Activated T-cell treated with anti-CD3 and anti-CD28 coated beads, Interleukin-2, amount 50 U/mL, for 72 hours (primary cell): ENCODE measurements at regions not wholly inside any gene's neighbourhood (a gene's known extent, or its start where the extent isn't known, plus 50 kb on each side); places are given as distances from the start of the nearest gene placed in this dataset.

Experiments used
- ATAC-seq, 2 donors: fragments of 150-1000 bp; cut with Tn5 transposase; replicated peaks in 1 of 2; 2 replicates each; pipeline ENCODE4 v1.10.0; 2021; ENCODE audit warnings: moderate library complexity in 2 of 2, mild to moderate bottlenecking in 1 of 2
- DNase-seq, 2 donors: peaks; one replicate each; pipeline ENCODE4 v3.0.0; 2021 to 2022; ENCODE audit warnings: mixed read lengths in 1 of 2
- H3K27ac Mint-ChIP-seq: one replicate; pipeline ENCODE4 v1.8.0; 2022; ENCODE audit warnings: mild to moderate bottlenecking, moderate library complexity, mixed read lengths
- H3K27me3 Mint-ChIP-seq: one replicate; pipeline ENCODE4 v1.8.0; 2022; ENCODE audit warnings: low read depth, mixed read lengths
- H3K36me3 Mint-ChIP-seq, 2 donors: one replicate each; pipeline ENCODE4 v1.8.0; 2022; ENCODE audit warnings: mixed read lengths in 2 of 2, mild to moderate bottlenecking in 1 of 2; ENCODE audit not compliant: insufficient read depth in 2 of 2
- H3K4me1 Mint-ChIP-seq: one replicate; pipeline ENCODE4 v1.8.0; 2022; ENCODE audit warnings: low read depth, mixed read lengths
- H3K4me3 Mint-ChIP-seq, 2 donors: one replicate each; pipeline ENCODE4 v1.8.0; 2022; ENCODE audit warnings: mild to moderate bottlenecking in 2 of 2, mixed read lengths in 2 of 2, moderate library complexity in 2 of 2
- H3K9me3 Mint-ChIP-seq, 2 donors: one replicate each; pipeline ENCODE4 v1.8.0; 2022; ENCODE audit warnings: mixed read lengths in 2 of 2

DNA sequence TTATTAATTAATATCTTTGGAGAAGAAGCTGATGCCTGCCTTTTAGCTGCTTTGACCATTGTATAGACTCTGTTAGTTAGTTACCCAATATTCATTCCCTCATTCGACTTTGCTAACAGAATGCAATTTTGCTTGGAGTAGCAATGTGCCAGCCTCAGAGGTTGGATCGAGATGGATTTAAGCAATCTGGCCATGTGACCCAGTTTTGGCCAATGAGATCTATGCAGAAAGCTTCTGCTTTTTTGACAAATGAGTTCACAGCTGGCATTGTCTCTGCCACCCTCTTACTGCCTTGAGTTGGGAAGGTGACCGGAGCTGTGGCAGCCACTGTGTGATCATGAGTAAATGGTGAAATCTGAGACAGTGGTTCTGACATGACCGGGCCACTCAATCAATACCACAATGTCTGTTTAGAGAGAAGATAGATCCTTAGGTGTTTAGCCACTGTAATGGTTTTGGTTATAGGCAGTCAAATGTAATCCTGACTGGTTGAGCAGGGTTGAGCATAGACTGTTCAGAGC is 74.9 kb upstream of the MED13L start:
- Mint-ChIP-seq H3K36me3 (no peaks in the 10 kb centered on the region), H3K4me3 (no peak overlapping the region), H3K4me1 (no peaks in the 10 kb centered on the region), H3K27me3 (no peaks in the 10 kb centered on the region), H3K9me3 (no peaks in the 10 kb centered on the region), H3K27ac (no peak overlapping the region)
- DNase-seq: no peak
- no peak for ATAC-seq

DNA sequence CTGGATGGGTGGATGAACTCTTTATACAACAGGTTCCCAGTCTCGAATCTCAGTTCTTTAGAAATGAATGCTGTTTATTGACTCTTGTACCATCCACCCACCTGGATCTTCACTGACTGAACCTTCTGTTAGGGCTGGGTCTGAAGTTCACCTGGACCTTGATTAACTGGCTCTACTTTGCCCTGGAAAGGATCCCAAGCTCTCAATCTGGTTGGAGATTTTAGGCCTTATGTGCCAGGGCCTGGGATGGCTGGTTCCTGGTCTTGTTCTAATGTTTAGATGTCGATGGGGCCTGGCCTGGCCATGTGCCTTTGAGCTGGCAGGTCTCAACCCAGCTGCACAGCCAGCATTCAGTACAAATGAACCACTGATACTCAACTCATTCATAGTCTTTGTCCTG is 76.5 kb upstream of the MED13L start:
- Mint-ChIP-seq H3K9me3 (no peaks in the 10 kb centered on the region), H3K4me1 (peaks cover 6% of the 10 kb centered on the region), H3K4me3 (no peak overlapping the region), H3K27me3 (no peaks in the 10 kb centered on the region), H3K27ac (no peak overlapping the region), H3K36me3 (no peaks in the 10 kb centered on the region)
- DNase-seq (no peak), ATAC-seq (no peak)

DNA sequence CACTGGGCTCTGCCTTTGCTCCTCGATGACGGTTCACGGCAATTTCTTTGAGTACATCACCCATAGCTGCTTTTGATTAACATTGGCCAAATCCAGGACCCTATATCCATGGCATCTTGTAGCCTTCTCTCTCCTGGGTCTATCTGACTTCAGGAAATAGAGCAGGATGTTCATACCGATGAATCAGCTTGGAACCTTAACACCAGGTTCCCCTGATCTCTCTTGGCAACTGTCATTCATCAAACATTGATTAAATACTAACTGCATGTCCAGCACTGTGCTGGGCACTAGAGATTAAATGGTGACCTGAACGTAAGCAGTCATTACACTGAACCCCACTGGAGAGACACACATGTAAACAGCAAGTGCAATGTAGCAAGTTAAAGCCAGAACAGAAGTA is 77.0 kb upstream of the MED13L start:
- H3K4me3 Mint-ChIP-seq: no peak overlapping the region
- DNase-seq: no peak
- ATAC-seq: no peak
- no peaks in the 10 kb centered on the region for H3K36me3 Mint-ChIP-seq
- H3K9me3 Mint-ChIP-seq: no peaks in the 10 kb centered on the region
- no peaks in the 10 kb centered on the region for H3K27me3 Mint-ChIP-seq
- peaks cover 12% of the 10 kb centered on the region for H3K4me1 Mint-ChIP-seq
- no peak overlapping the region for H3K27ac Mint-ChIP-seq

GRCh38 chr12:116354950-116355783 is 77.7 kb upstream of the MED13L start:
- Mint-ChIP-seq H3K4me1 (peaks cover 16% of the 10 kb centered on the region), H3K36me3 (no peaks in the 10 kb centered on the region), H3K27ac (no peak overlapping the region), H3K27me3 (no peaks in the 10 kb centered on the region), H3K9me3 (no peaks in the 10 kb centered on the region), H3K4me3 (no peak overlapping the region)
- no peak for DNase-seq
- ATAC-seq: no peak

- Mint-ChIP-seq H3K4me1 (peaks cover 27% of the 10 kb centered on the region), H3K27ac (peak overlapping the region; percentile 78), H3K9me3 (no peaks in the 10 kb centered on the region), H3K4me3 (peak overlapping the region; percentile 65 to 66), H3K36me3 (no peaks in the 10 kb centered on the region), H3K27me3 (no peaks in the 10 kb centered on the region)
- ATAC-seq: no peak
- no peak for DNase-seq
Measured at GRCh38 chr12:116358536-116358892, 81.0 kb upstream of the MED13L start.

- Mint-ChIP-seq H3K9me3 (no peaks in the 10 kb centered on the region), H3K27me3 (no peaks in the 10 kb centered on the region), H3K4me1 (peaks cover 27% of the 10 kb centered on the region), H3K4me3 (peak overlapping the region; percentile 65 to 78), H3K36me3 (no peaks in the 10 kb centered on the region), H3K27ac (peak overlapping the region; percentile 78)
- peak; percentile 57 to 69 for DNase-seq
- peak; percentile 85 to 91 for ATAC-seq
Measured at GRCh38 chr12:116358893-116359761, 81.6 kb upstream of the MED13L start.

GRCh38 chr12:116360579-116361413 is 83.3 kb upstream of the MED13L start:
- DNase-seq: peak; percentile 19 to 23
- peak; percentile 52 to 55 for ATAC-seq
- Mint-ChIP-seq H3K4me3 (peak overlapping the region; percentile 60 to 74), H3K27ac (peak overlapping the region; percentile 41), H3K4me1 (peaks cover 27% of the 10 kb centered on the region), H3K9me3 (no peaks in the 10 kb centered on the region), H3K27me3 (no peaks in the 10 kb centered on the region), H3K36me3 (no peaks in the 10 kb centered on the region)

DNA sequence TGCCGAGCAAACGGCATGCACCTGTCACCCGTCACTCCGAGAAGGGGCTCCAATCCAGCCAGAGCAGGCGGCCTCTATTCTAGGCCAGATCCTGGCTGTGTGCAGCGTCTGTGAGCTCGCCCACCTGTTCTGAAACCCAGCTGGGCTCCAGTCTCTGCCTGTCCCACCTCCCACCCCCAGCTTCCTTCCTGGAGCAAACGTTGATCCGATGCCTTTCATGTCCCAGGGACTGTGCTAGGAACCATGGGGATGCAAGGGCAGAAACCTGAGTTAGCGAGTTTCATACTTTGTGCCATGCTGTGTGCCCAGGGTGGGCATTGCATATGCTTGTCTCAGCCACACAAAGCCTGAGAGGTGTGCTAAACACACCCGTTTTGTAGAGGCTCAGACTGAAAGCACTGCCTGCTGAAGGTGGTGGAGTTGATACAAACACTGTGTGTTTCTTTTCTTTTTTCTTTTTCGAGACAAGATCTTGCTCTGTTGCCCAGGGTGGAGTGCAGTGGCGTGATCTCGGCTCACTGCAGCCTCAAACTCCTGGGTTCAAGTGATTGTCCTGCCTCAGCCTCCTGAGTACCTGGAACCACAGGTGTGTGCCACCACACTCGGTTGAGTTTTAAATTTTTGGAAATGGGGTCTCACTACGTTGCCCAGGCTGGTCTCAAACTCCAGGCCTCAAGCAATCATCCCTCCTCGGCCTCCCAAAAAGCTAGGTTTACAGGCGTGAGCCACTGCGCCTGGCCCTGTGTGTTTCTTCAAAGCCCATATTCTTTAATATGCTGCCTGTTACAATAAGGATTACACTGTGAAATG is 84.1 kb upstream of the MED13L start:
- H3K36me3 Mint-ChIP-seq: no peaks in the 10 kb centered on the region
- ATAC-seq (no peak), DNase-seq (no peak)
- H3K9me3 Mint-ChIP-seq: no peaks in the 10 kb centered on the region
- no peak overlapping the region for H3K4me3 Mint-ChIP-seq
- peaks cover 27% of the 10 kb centered on the region for H3K4me1 Mint-ChIP-seq
- H3K27ac Mint-ChIP-seq: no peak overlapping the region
- H3K27me3 Mint-ChIP-seq: no peaks in the 10 kb centered on the region

GRCh38 chr12:116365114-116365513 is 87.6 kb upstream of the MED13L start:
- no peak overlapping the region for H3K27ac Mint-ChIP-seq
- no peak overlapping the region for H3K4me3 Mint-ChIP-seq
- H3K36me3 Mint-ChIP-seq: no peaks in the 10 kb centered on the region
- peaks cover 11% of the 10 kb centered on the region for H3K4me1 Mint-ChIP-seq
- ATAC-seq: no peak
- no peak for DNase-seq
- no peaks in the 10 kb centered on the region for H3K27me3 Mint-ChIP-seq
- H3K9me3 Mint-ChIP-seq: peaks cover 0 to 2% of the 10 kb centered on the region in 2 donors

DNA sequence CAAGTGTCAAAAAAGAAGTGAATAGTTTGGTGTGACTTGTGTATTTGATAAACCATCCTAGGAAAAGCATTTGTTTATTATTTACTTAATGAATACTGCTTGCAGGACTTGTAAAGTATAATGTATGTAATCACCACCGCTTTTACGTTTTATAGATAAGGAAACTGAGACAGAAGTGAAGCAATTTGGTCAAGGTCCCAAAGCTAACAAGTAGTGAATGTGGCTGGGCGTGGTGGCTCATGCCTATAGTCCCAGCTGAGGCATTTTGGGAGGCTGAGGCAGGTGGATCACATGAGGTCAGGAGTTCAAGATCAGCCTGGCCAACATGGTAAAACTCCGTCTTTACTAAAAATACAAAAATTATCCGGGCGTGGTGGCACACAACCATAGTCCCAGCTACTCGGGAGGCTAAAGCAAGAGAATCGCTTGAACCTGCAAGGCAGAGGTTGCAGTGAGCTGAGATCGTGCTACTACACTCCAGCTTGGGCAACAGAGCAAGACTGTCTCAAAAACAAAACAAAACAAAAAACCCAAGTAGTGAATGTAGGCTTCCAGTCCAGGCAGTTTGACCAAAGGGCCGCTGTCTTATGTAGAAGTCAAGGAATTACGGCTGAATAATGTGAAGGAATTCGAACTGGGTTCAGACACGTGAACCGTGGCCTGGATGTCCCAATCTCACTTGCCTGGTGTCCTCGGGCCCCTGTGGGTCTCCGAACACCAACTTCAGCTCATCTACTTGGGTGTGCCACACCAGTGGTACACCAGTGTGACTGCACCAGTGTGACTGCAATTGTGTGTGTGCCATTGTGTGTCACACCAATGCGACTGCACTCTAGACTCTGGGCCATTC is 88.3 kb upstream of the MED13L start:
- H3K27ac Mint-ChIP-seq: no peak overlapping the region

DNA sequence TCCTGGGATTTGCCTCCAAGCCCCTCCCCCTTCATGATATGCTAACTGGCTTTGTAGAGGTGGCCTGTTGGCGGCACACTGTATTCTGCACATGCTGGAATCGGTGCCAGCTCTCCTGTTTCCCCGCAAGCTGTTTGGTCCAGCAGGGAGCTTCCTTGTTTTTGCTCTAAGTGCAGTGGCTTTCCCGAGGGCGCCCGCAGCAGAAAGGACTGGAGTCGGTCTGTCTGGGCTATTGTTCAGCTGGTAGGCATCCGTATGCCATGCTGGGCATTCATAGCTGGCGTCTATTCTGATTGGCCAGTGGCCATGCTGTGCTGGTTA is 88.9 kb upstream of the MED13L start:
- H3K27ac Mint-ChIP-seq: no peak overlapping the region
- peaks cover 0 to 2% of the 10 kb centered on the region in 2 donors for H3K9me3 Mint-ChIP-seq
- no peak for DNase-seq
- no peaks in the 10 kb centered on the region for H3K4me1 Mint-ChIP-seq
- no peaks in the 10 kb centered on the region for H3K36me3 Mint-ChIP-seq
- no peak for ATAC-seq
- H3K27me3 Mint-ChIP-seq: no peaks in the 10 kb centered on the region
- no peak overlapping the region for H3K4me3 Mint-ChIP-seq

More for the DNA sequence above, 88.3 kb upstream of the MED13L start:
- DNase-seq (no peak), ATAC-seq (no peak)
- H3K4me1 Mint-ChIP-seq: peaks cover 4% of the 10 kb centered on the region
- H3K9me3 Mint-ChIP-seq: peaks cover 0 to 2% of the 10 kb centered on the region in 2 donors
- H3K36me3 Mint-ChIP-seq: no peaks in the 10 kb centered on the region
- H3K4me3 Mint-ChIP-seq: no peak overlapping the region
- no peaks in the 10 kb centered on the region for H3K27me3 Mint-ChIP-seq
